Upper lobe of left lung (tissue), 4 donors: ENCODE measurements at regions not wholly inside any gene's neighbourhood (a gene's known extent, or its start where the extent isn't known, plus 50 kb on each side); places are given as distances from the start of the nearest gene placed in this dataset.

ENCODE experiments used
- CTCF ChIP-seq, 6 experiments: fragments of 450-650 bp in 4 of 6; fragments of 200-600 bp in 2 of 6; sonication (generic) in 2 of 6; IDR thresholded peaks; one replicate each; pipeline ENCODE4 v1.5.1; 2016 to 2019; ENCODE audit warnings: antibody characterized with exemption in 6 of 6
- EP300 ChIP-seq, 4 donors: sonication (generic); formaldehyde crosslinking; IDR thresholded peaks; one replicate each; pipeline ENCODE4 v1.5.1; 2017; ENCODE audit warnings: antibody characterized with exemption in 4 of 4, control low read depth in 2 of 4
- POLR2A ChIP-seq, 4 donors: fragments of 450-650 bp; IDR thresholded peaks; one replicate each; pipeline ENCODE4 v1.5.1; 2016 to 2017; ENCODE audit warnings: antibody characterized with exemption in 4 of 4, mild to moderate bottlenecking in 2 of 4

- no peak for TF ChIP-seq POLR2A (IDR thresholded peaks at IDR 0.05)
- no peak for TF ChIP-seq EP300 (IDR thresholded peaks at IDR 0.05)
- TF ChIP-seq CTCF (IDR thresholded peaks at IDR 0.05) = no peak
Observed at GRCh38 chr12:93184672-93185368, 192.9 kb upstream of the NUDT4 start.
